ENCODE measurements at regions not wholly inside any gene's neighbourhood (a gene's known extent, or its start where the extent isn't known, plus 50 kb on each side); places are given as distances from the start of the nearest gene placed in this dataset.

DNA sequence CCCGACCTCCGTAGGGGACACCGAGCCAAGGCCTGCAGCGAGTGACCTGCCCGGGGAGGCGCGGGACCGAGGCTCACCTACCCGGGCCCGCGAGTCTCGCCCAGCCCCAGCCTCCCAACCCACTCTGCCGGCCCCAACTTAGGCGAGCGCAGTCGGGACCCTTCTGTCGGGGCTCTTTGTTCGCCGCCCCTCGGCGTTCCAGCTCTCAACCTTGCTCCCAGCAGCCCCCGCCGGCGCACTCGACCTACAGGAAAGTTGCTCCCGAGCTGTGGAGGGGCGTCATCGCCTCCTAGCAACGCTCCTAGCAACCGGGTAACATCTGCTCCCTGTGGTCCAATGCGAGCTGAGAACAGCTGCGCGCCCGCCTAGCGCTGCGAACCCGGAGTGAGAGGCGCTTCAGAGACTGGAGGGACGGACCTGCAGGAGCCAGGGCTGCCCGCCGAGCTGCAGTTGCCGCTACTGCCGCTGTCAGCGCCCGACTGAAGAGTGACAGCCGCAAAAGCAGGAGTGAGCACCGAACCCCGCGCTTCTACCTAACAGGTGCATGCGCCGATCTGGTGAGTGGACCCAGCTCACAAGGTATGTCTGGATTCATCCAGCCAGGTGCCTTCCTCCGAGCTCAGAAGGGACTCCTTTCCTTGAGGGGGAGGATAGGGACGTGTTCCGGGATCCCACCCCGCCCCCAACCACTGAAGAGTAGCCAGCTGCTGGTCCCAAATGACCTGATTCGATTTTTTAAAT lies 355.0 kb downstream of the SNAPC1 start:
- Mint-ChIP-seq H3K4me3 (peak overlapping the region; percentile 76 to 87), H3K27me3 (ENCODE audit: low read depth) (peaks cover 79% of the 10 kb centered on the region), H3K9me3 (no peaks in the 10 kb centered on the region), H3K4me1 (peaks cover 20 to 22% of the 10 kb centered on the region in 2 experiments), H3K36me3 (ENCODE audit: insufficient read depth in 1 of 3, low read depth in 3 of 3) (no peaks in the 10 kb centered on the region), H3K27ac (no peak overlapping the region)
- Histone ChIP-seq H3K56ac (ENCODE audit: insufficient read length, low read depth, low read length) (no peak overlapping the region), H3K23ac (ENCODE audit: insufficient read length, low read depth, low read length) (no peak overlapping the region), H2AK5ac (ENCODE audit: insufficient read length, low read length) (no peak overlapping the region), H4K5ac (ENCODE audit: insufficient read length, low read depth, low read length) (no peak overlapping the region), H3K14ac (ENCODE audit: insufficient read depth, low read length) (no peak overlapping the region), H3K27ac (ENCODE audit: insufficient read length, low read depth, low read length) (no peak overlapping the region), H3K18ac (ENCODE audit: insufficient read length, low read depth, low read length) (no peak overlapping the region), H2BK120ac (ENCODE audit: low read depth, low read length, poor library complexity, severe bottlenecking) (no peak overlapping the region), H3K4me2 (ENCODE audit: insufficient read depth, insufficient read length, low read length) (peak overlapping the region; percentile 45), H3K79me2 (ENCODE audit: insufficient read depth, low read length) (no peaks in the 10 kb centered on the region), H3K27me3 (ENCODE audit: insufficient read depth, low read length) (peaks cover 9% of the 10 kb centered on the region; the same call in 1 of the 2 replicates), H2BK12ac (ENCODE audit: insufficient read length, low read depth, low read length) (no peak overlapping the region), H4K91ac (ENCODE audit: insufficient read length, low read depth, low read length) (no peak overlapping the region), H3K9ac (ENCODE audit: extremely low read depth, insufficient read length, low read length) (no peak overlapping the region), H3K23me2 (ENCODE audit: insufficient read length, low read depth, low read length, poor library complexity, severe bottlenecking) (peaks cover 8% of the 10 kb centered on the region), H3T11ph (ENCODE audit: low read length) (no peak overlapping the region), H2BK20ac (ENCODE audit: low read depth, low read length, poor library complexity, severe bottlenecking) (no peak overlapping the region), H3K9me3 (ENCODE audit: control insufficient read depth, low read depth, low read length) (no peaks in the 10 kb centered on the region), H4K20me1 (ENCODE audit: control insufficient read depth, insufficient read depth, insufficient read length) (no peaks in the 10 kb centered on the region), H3K4me1 (ENCODE audit: insufficient read depth, low read length) (no peaks in the 10 kb centered on the region; the same call in 1 of the 2 replicates), H2BK15ac (ENCODE audit: low read depth, low read length) (no peak overlapping the region), H2AFZ (ENCODE audit: low read length) (no peak overlapping the region), H3K4ac (ENCODE audit: low read depth, low read length) (no peak overlapping the region), H3K79me1 (ENCODE audit: insufficient read depth, low read depth, low read length, poor library complexity, severe bottlenecking) (no peaks in the 10 kb centered on the region), H4K8ac (replicated peaks; ENCODE audit: insufficient read length, low read depth, low read length) (no peak overlapping the region), H2BK5ac (ENCODE audit: insufficient read length, low read length) (no peak overlapping the region)
- peak; percentile 98 for DNase-seq
- no CpG with 5 or more reads among the region's 56 CpGs for WGBS (ENCODE audit: extremely low coverage, insufficient read length, low lambda C conversion rate)
- peak; percentile 63 for TF ChIP-seq CTCF (conservative IDR thresholded peaks at IDR 0.05)

Data from H9 (cell line).